H9 (cell line): ENCODE measurements at regions not wholly inside any gene's neighbourhood (a gene's known extent, or its start where the extent isn't known, plus 50 kb on each side); places are given as distances from the start of the nearest gene placed in this dataset.

Source experiments
- DNase-seq: peaks from one replicate; pipeline ENCODE4 v3.0.0-alpha.2; 2017
- H2AFZ ChIP-seq: one replicate; pipeline ENCODE4 v1.6.1; 2013; ENCODE audit warnings: mild to moderate bottlenecking, low read length, control low read depth, moderate library complexity
- H2AK5ac ChIP-seq: 2 replicates; pipeline ENCODE4 v1.6.1; 2013; ENCODE audit warnings: low read length, control low read depth, mixed read lengths; ENCODE audit not compliant: insufficient read length
- H2BK120ac ChIP-seq: one replicate; pipeline ENCODE4 v1.6.1; 2013; ENCODE audit warnings: low read depth, mild to moderate bottlenecking, low read length, control low read depth, inconsistent platforms; ENCODE audit not compliant: poor library complexity, severe bottlenecking
- H2BK12ac ChIP-seq: 2 replicates; pipeline ENCODE4 v1.6.1; 2013; ENCODE audit warnings: low read length, control low read depth, mixed read lengths, low read depth; ENCODE audit not compliant: insufficient read length
- H2BK15ac ChIP-seq: 2 replicates; pipeline ENCODE4 v1.6.1; 2013; ENCODE audit warnings: low read depth, low read length, control low read depth
- H2BK20ac ChIP-seq: one replicate; pipeline ENCODE4 v1.6.1; 2013; ENCODE audit warnings: low read depth, mild to moderate bottlenecking, low read length, control low read depth, inconsistent platforms; ENCODE audit not compliant: poor library complexity, severe bottlenecking
- H2BK5ac ChIP-seq: 2 replicates; pipeline ENCODE4 v1.6.1; 2013; ENCODE audit warnings: low read length, control low read depth, mixed read lengths; ENCODE audit not compliant: insufficient read length
- H3K14ac ChIP-seq: 2 replicates; pipeline ENCODE4 v1.6.1; 2013; ENCODE audit warnings: low read length, control low read depth; ENCODE audit not compliant: insufficient read depth
- H3K18ac ChIP-seq: 2 replicates; pipeline ENCODE4 v1.6.1; 2013; ENCODE audit warnings: low read depth, mild to moderate bottlenecking, mixed read lengths, low read length, control low read depth; ENCODE audit not compliant: insufficient read length
- H3K23ac ChIP-seq: 2 replicates; pipeline ENCODE4 v1.6.1; 2013; ENCODE audit warnings: low read length, control low read depth, mixed read lengths, low read depth; ENCODE audit not compliant: insufficient read length
- H3K23me2 ChIP-seq: 2 replicates; pipeline ENCODE4 v1.6.1; 2013; ENCODE audit warnings: low read depth, mild to moderate bottlenecking, mixed read lengths, low read length, control low read depth; ENCODE audit not compliant: insufficient read length, poor library complexity, severe bottlenecking
- H3K27ac ChIP-seq: 2 replicates; pipeline ENCODE4 v1.5.1; 2013; ENCODE audit warnings: low read length, control low read depth, mixed read lengths, low read depth; ENCODE audit not compliant: insufficient read length
- H3K27me3 ChIP-seq: 2 replicates; pipeline ENCODE4 v1.6.1; 2013; ENCODE audit warnings: low read length, control low read depth, inconsistent platforms; ENCODE audit not compliant: insufficient read depth
- H3K4ac ChIP-seq: 2 replicates; pipeline ENCODE4 v1.6.1; 2013; ENCODE audit warnings: low read depth, mild to moderate bottlenecking, control low read depth, inconsistent platforms, low read length, moderate library complexity
- H3K4me1 ChIP-seq: 2 replicates; pipeline ENCODE4 v1.6.1; 2013; ENCODE audit warnings: low read length, control low read depth, inconsistent platforms; ENCODE audit not compliant: insufficient read depth
- H3K4me2 ChIP-seq: 2 replicates; pipeline ENCODE4 v1.6.1; 2013; ENCODE audit warnings: low read length, control low read depth, mixed read lengths; ENCODE audit not compliant: insufficient read length, insufficient read depth
- H3K56ac ChIP-seq: 2 replicates; pipeline ENCODE4 v1.6.1; 2013; ENCODE audit warnings: low read depth, mild to moderate bottlenecking, mixed read lengths, low read length, control low read depth; ENCODE audit not compliant: insufficient read length
- H3K79me1 ChIP-seq: 2 replicates; pipeline ENCODE4 v1.6.1; 2013; ENCODE audit warnings: low read depth, mild to moderate bottlenecking, moderate library complexity, low read length, control low read depth, inconsistent platforms; ENCODE audit not compliant: insufficient read depth, poor library complexity, severe bottlenecking
- H3K79me2 ChIP-seq: 2 replicates; pipeline ENCODE4 v1.6.1; 2013; ENCODE audit warnings: low read length, control low read depth, inconsistent platforms; ENCODE audit not compliant: insufficient read depth
- H3K9ac ChIP-seq: 2 replicates; pipeline ENCODE4 v1.6.1; 2013; ENCODE audit warnings: low read length, control low read depth, mixed read lengths; ENCODE audit not compliant: insufficient read length; ENCODE audit errors: extremely low read depth
- H3K9me3 ChIP-seq: one replicate; pipeline ENCODE4 v1.6.1; 2013; ENCODE audit warnings: low read depth, low read length, inconsistent platforms; ENCODE audit not compliant: control insufficient read depth
- H3T11ph ChIP-seq: one replicate; pipeline ENCODE4 v1.6.1; 2013; ENCODE audit warnings: mild to moderate bottlenecking, low read length, control low read depth, inconsistent platforms
- H4K20me1 ChIP-seq: one replicate; pipeline ENCODE4 v1.6.1; 2013; ENCODE audit not compliant: control insufficient read depth, insufficient read length, insufficient read depth
- H4K5ac ChIP-seq: 2 replicates; pipeline ENCODE4 v1.6.1; 2013; ENCODE audit warnings: low read depth, mild to moderate bottlenecking, mixed read lengths, low read length, control low read depth; ENCODE audit not compliant: insufficient read length
- H4K8ac ChIP-seq: replicated peaks from 2 replicates; pipeline ENCODE4 v1.6.1; 2013; ENCODE audit warnings: low read length, control low read depth, mixed read lengths, low read depth; ENCODE audit not compliant: insufficient read length
- H4K91ac ChIP-seq: 2 replicates; pipeline ENCODE4 v1.6.1; 2013; ENCODE audit warnings: low read depth, mild to moderate bottlenecking, moderate library complexity, mixed read lengths, low read length, control low read depth; ENCODE audit not compliant: insufficient read length
- H3K27ac Mint-ChIP-seq, 3 experiments: 2 replicates in 2 of 3; 3 replicates in 1 of 3; pipeline ENCODE4 v1.8.0; 2020 to 2021; ENCODE audit warnings: mixed read lengths in 3 of 3, mild to moderate bottlenecking in 1 of 3, moderate library complexity in 1 of 3
- H3K27me3 Mint-ChIP-seq: 2 replicates; pipeline ENCODE4 v1.8.0; 2021; ENCODE audit warnings: low read depth, mild to moderate bottlenecking, moderate library complexity, mixed read lengths
- H3K36me3 Mint-ChIP-seq, 3 experiments: 2 replicates in 2 of 3; 3 replicates in 1 of 3; pipeline ENCODE4 v1.8.0; 2020 to 2021; ENCODE audit warnings: low read depth in 3 of 3, mixed read lengths in 3 of 3; ENCODE audit not compliant: insufficient read depth in 1 of 3
- H3K4me1 Mint-ChIP-seq, 2 experiments: 2 replicates each; pipeline ENCODE4 v1.8.0; 2020; ENCODE audit warnings: mixed read lengths in 2 of 2
- H3K4me3 Mint-ChIP-seq, 2 experiments: 2 replicates in 1 of 2; 3 replicates in 1 of 2; pipeline ENCODE4 v1.8.0; 2020 to 2021; ENCODE audit warnings: mild to moderate bottlenecking in 2 of 2, mixed read lengths in 2 of 2, moderate library complexity in 1 of 2
- H3K9me3 Mint-ChIP-seq, 2 experiments: 2 replicates in 1 of 2; 3 replicates in 1 of 2; pipeline ENCODE4 v1.8.0; 2020; ENCODE audit warnings: mild to moderate bottlenecking in 2 of 2, mixed read lengths in 2 of 2, moderate library complexity in 1 of 2
- CTCF ChIP-seq: fragments of 200-600 bp; sonication (generic); conservative IDR thresholded peaks from 3 replicates; pipeline ENCODE4 v1.8.0; 2021; ENCODE audit warnings: antibody characterized with exemption, mild to moderate bottlenecking
- WGBS: extraction: QIAGEN DNeasy Blood & Tissue Kit; methylation state at CpG from one replicate; pipeline ENCODE4 v1.1.7; 2013; ENCODE audit warnings: missing lambda C conversion rate, low lambda C conversion rate, mixed read lengths; ENCODE audit not compliant: insufficient read length; ENCODE audit errors: extremely low coverage; 5-methylcytosine and 5-hydroxymethylcytosine counted together

GRCh38 chr1:58108783-58109182 is 437.7 kb downstream of the OMA1 start:
- Histone ChIP-seq H2BK15ac (no peak overlapping the region), H2AFZ (no peak overlapping the region), H4K5ac (no peak overlapping the region), H2BK12ac (no peak overlapping the region), H3K14ac (no peak overlapping the region), H2BK5ac (no peak overlapping the region), H3K79me1 (no peaks in the 10 kb centered on the region), H3K79me2 (no peaks in the 10 kb centered on the region), H3K27ac (no peak overlapping the region), H3K4me1 (no peaks in the 10 kb centered on the region), H3T11ph (no peak overlapping the region), H3K9ac (no peak overlapping the region), H3K18ac (no peak overlapping the region), H4K8ac (no peak overlapping the region), H4K91ac (no peak overlapping the region), H3K4ac (no peak overlapping the region), H3K4me2 (no peak overlapping the region), H3K23ac (no peak overlapping the region), H3K23me2 (no peaks in the 10 kb centered on the region), H3K9me3 (no peaks in the 10 kb centered on the region), H3K56ac (no peak overlapping the region), H4K20me1 (no peaks in the 10 kb centered on the region), H2BK20ac (no peak overlapping the region), H3K27me3 (no peaks in the 10 kb centered on the region), H2AK5ac (no peak overlapping the region), H2BK120ac (no peak overlapping the region)
- Mint-ChIP-seq H3K9me3 (no peaks in the 10 kb centered on the region), H3K4me1 (peaks cover 4 to 5% of the 10 kb centered on the region in 2 experiments; a peak in 2 of 4 replicates), H3K27me3 (no peaks in the 10 kb centered on the region), H3K27ac (no peak overlapping the region), H3K36me3 (no peaks in the 10 kb centered on the region; a peak in 1 of 7 replicates), H3K4me3 (no peak overlapping the region)
- no peak for DNase-seq
- WGBS: no CpG with 5 or more reads among the region's 2 CpGs
- no peak for TF ChIP-seq CTCF
